ENCODE measurements at regions not wholly inside any gene's neighbourhood (a gene's known extent, or its start where the extent isn't known, plus 50 kb on each side); places are given as distances from the start of the nearest gene placed in this dataset.

DNA sequence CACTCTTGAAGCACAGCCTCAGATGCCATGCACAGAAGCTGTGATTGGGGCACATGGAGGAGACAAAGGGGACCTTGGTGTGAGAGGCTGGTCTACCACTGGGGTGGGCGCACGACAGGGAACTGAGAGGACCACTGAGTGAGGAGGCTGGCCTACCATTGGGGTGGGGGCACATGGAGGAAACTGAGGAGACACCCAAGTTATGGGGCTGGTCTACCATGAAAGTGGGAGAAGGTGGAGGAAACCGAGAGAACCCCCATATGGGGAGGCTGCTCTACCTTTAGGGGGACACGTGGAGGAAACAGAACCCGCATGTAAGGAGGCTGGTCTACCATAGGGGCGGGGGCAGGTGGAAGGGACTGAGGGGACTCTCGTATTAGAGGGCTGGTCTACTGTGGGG is 153.4 kb downstream of the FBLN2 start:
- no peak for TF ChIP-seq POLR2A (IDR thresholded peaks at IDR 0.05)
- TF ChIP-seq, protein P1, sequence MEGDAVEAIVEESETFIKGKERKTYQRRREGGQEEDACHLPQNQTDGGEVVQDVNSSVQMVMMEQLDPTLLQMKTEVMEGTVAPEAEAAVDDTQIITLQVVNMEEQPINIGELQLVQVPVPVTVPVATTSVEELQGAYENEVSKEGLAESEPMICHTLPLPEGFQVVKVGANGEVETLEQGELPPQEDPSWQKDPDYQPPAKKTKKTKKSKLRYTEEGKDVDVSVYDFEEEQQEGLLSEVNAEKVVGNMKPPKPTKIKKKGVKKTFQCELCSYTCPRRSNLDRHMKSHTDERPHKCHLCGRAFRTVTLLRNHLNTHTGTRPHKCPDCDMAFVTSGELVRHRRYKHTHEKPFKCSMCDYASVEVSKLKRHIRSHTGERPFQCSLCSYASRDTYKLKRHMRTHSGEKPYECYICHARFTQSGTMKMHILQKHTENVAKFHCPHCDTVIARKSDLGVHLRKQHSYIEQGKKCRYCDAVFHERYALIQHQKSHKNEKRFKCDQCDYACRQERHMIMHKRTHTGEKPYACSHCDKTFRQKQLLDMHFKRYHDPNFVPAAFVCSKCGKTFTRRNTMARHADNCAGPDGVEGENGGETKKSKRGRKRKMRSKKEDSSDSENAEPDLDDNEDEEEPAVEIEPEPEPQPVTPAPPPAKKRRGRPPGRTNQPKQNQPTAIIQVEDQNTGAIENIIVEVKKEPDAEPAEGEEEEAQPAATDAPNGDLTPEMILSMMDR (IDR thresholded peaks at IDR 0.05) = no peak
